Astrocyte (in vitro differentiated cells and primary cell): ENCODE measurements at regions not wholly inside any gene's neighbourhood (a gene's known extent, or its start where the extent isn't known, plus 50 kb on each side); places are given as distances from the start of the nearest gene placed in this dataset.

ENCODE experiments used
- DNase-seq: peaks from one replicate; pipeline ENCODE4 v3.0.0-alpha.2; 2010; ENCODE audit warnings: low read depth
- FAIRE-seq: peaks from 2 replicates; lab custom pipeline; 2011; peaks lifted over from hg19 to GRCh38; lab: Jason Lieb, UNC
- H2AFZ ChIP-seq: 2 replicates; pipeline ENCODE4 v1.6.0; 2012; ENCODE audit warnings: low read depth, low read length, inconsistent platforms
- H3K27ac ChIP-seq: 2 replicates; pipeline ENCODE4 v1.5.1; 2011; ENCODE audit warnings: low read depth, low read length, inconsistent platforms
- H3K27me3 ChIP-seq: 2 replicates; pipeline ENCODE4 v1.6.0; 2011; ENCODE audit warnings: low read length, inconsistent platforms; ENCODE audit not compliant: insufficient read depth
- H3K36me3 ChIP-seq: 2 replicates; pipeline ENCODE4 v1.5.1; 2011; ENCODE audit warnings: low read length, inconsistent platforms; ENCODE audit not compliant: insufficient read depth
- H3K4me1 ChIP-seq: 2 replicates; pipeline ENCODE4 v1.5.1; 2011; ENCODE audit warnings: low read length, inconsistent platforms; ENCODE audit not compliant: insufficient read depth
- H3K4me2 ChIP-seq: 2 replicates; pipeline ENCODE4 v1.6.0; 2012; ENCODE audit warnings: low read length, inconsistent platforms
- H3K4me3 ChIP-seq: 2 replicates; pipeline ENCODE4 v1.5.1; 2011; ENCODE audit warnings: low read depth, mild to moderate bottlenecking, low read length, inconsistent platforms; ENCODE audit not compliant: insufficient read depth
- H3K79me2 ChIP-seq: 2 replicates; pipeline ENCODE4 v1.6.0; 2012; ENCODE audit warnings: mild to moderate bottlenecking, low read length, inconsistent platforms; ENCODE audit not compliant: insufficient read depth
- H3K9ac ChIP-seq: 2 replicates; pipeline ENCODE4 v1.6.0; 2012; ENCODE audit warnings: mild to moderate bottlenecking, low read length, inconsistent platforms
- H3K9me3 ChIP-seq: 2 replicates; pipeline ENCODE4 v1.5.1; 2012; ENCODE audit warnings: low read depth, mild to moderate bottlenecking, low read length, inconsistent platforms; ENCODE audit not compliant: insufficient read depth
- H4K20me1 ChIP-seq: 2 replicates; pipeline ENCODE4 v1.6.0; 2012; ENCODE audit warnings: low read length, inconsistent platforms; ENCODE audit not compliant: insufficient read depth
- H3K27ac Mint-ChIP-seq: one replicate; pipeline ENCODE4 v1.8.0; 2021; ENCODE audit warnings: mild to moderate bottlenecking, mixed read lengths; ENCODE audit not compliant: unreplicated experiment
- H3K27me3 Mint-ChIP-seq: one replicate; pipeline ENCODE4 v1.8.0; 2021; ENCODE audit warnings: low read depth, mixed read lengths; ENCODE audit not compliant: unreplicated experiment
- H3K36me3 Mint-ChIP-seq: one replicate; pipeline ENCODE4 v1.8.0; 2021; ENCODE audit warnings: low read depth, mixed read lengths; ENCODE audit not compliant: unreplicated experiment
- H3K4me1 Mint-ChIP-seq: one replicate; pipeline ENCODE4 v1.8.0; 2021; ENCODE audit warnings: low read depth, mixed read lengths; ENCODE audit not compliant: unreplicated experiment
- H3K4me3 Mint-ChIP-seq: one replicate; pipeline ENCODE4 v1.8.0; 2021; ENCODE audit warnings: mild to moderate bottlenecking, moderate library complexity, mixed read lengths; ENCODE audit not compliant: unreplicated experiment
- H3K9me3 Mint-ChIP-seq: one replicate; pipeline ENCODE4 v1.8.0; 2021; ENCODE audit warnings: mild to moderate bottlenecking, mixed read lengths; ENCODE audit not compliant: unreplicated experiment
- EZH2 ChIP-seq: IDR thresholded peaks from 2 replicates; pipeline ENCODE4 v1.6.1; 2012; ENCODE audit warnings: mild to moderate bottlenecking, low read length, inconsistent platforms; ENCODE audit not compliant: insufficient read depth
- TF ChIP-seq, protein P1 (sequence below): IDR thresholded peaks from 2 replicates; pipeline ENCODE4 v1.5.1; 2011; ENCODE audit warnings: low read depth, mild to moderate bottlenecking, inconsistent platforms, low read length, moderate library complexity; ENCODE audit not compliant: insufficient read depth

- H3K9ac ChIP-seq, result no peak overlapping the region
- FAIRE-seq (no peak), DNase-seq (no peak)
- no peaks in the 10 kb centered on the region for H3K4me1 ChIP-seq
- H2AFZ ChIP-seq, result no peak overlapping the region
- H3K27me3 Mint-ChIP-seq, result no peaks in the 10 kb centered on the region
- H3K27ac Mint-ChIP-seq, result no peak overlapping the region
- no peaks in the 10 kb centered on the region for H3K9me3 ChIP-seq
- no peak overlapping the region for H3K27ac ChIP-seq
- no peaks in the 10 kb centered on the region for H3K9me3 Mint-ChIP-seq
- H4K20me1 ChIP-seq, result no peaks in the 10 kb centered on the region
- no peak overlapping the region for H3K4me2 ChIP-seq
- H3K4me1 Mint-ChIP-seq, result no peaks in the 10 kb centered on the region
- H3K36me3 ChIP-seq, result no peaks in the 10 kb centered on the region
- TF ChIP-seq, protein P1, sequence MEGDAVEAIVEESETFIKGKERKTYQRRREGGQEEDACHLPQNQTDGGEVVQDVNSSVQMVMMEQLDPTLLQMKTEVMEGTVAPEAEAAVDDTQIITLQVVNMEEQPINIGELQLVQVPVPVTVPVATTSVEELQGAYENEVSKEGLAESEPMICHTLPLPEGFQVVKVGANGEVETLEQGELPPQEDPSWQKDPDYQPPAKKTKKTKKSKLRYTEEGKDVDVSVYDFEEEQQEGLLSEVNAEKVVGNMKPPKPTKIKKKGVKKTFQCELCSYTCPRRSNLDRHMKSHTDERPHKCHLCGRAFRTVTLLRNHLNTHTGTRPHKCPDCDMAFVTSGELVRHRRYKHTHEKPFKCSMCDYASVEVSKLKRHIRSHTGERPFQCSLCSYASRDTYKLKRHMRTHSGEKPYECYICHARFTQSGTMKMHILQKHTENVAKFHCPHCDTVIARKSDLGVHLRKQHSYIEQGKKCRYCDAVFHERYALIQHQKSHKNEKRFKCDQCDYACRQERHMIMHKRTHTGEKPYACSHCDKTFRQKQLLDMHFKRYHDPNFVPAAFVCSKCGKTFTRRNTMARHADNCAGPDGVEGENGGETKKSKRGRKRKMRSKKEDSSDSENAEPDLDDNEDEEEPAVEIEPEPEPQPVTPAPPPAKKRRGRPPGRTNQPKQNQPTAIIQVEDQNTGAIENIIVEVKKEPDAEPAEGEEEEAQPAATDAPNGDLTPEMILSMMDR, result no peak
- TF ChIP-seq EZH2, result no peak
- H3K36me3 Mint-ChIP-seq, result no peaks in the 10 kb centered on the region
- no peak overlapping the region for H3K4me3 ChIP-seq
- H3K27me3 ChIP-seq, result no peaks in the 10 kb centered on the region
- H3K79me2 ChIP-seq, result no peaks in the 10 kb centered on the region
- H3K4me3 Mint-ChIP-seq, result no peak overlapping the region
Observed at GRCh38 chr1:188660572-188660971, 1817.1 kb downstream of the BRINP3 start.

DNA sequence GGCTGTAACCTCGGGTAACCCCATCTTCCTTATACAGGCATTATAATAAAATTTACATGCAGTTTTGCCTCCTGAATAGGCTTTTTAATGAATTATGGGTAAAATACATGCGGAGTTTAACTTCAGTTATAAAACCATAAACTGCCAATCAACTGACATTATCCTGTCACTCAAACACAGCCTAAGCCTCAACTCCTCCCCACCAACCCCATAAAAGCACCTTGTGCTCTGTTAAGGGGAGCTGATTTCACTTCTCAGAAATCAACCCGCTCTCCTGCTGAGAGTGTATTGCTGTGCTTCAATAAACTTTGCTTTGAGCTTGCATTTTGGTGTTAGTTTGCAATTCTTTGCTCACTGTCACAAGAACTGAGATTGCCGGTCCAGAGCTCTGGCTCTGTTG, 1812.2 kb downstream of the BRINP3 start:
- no peaks in the 10 kb centered on the region for H3K27me3 ChIP-seq
- TF ChIP-seq EZH2, result no peak
- TF ChIP-seq, protein P1, result no peak
- no peak overlapping the region for H3K4me3 ChIP-seq
- FAIRE-seq (no peak), DNase-seq (no peak)
- no peak overlapping the region for H3K4me3 Mint-ChIP-seq
- H4K20me1 ChIP-seq, result no peaks in the 10 kb centered on the region
- H3K27ac Mint-ChIP-seq, result no peak overlapping the region
- no peaks in the 10 kb centered on the region for H3K27me3 Mint-ChIP-seq
- H3K36me3 Mint-ChIP-seq, result no peaks in the 10 kb centered on the region
- H3K4me1 ChIP-seq, result no peaks in the 10 kb centered on the region
- no peak overlapping the region for H3K27ac ChIP-seq
- no peaks in the 10 kb centered on the region for H3K36me3 ChIP-seq
- no peak overlapping the region for H3K9ac ChIP-seq
- H3K9me3 Mint-ChIP-seq, result no peaks in the 10 kb centered on the region
- peaks cover 1% of the 10 kb centered on the region for H3K4me1 Mint-ChIP-seq
- no peaks in the 10 kb centered on the region for H3K79me2 ChIP-seq
- H3K9me3 ChIP-seq, result no peaks in the 10 kb centered on the region
- no peak overlapping the region for H3K4me2 ChIP-seq
- no peak overlapping the region for H2AFZ ChIP-seq

- Histone ChIP-seq H3K4me1 (no peaks in the 10 kb centered on the region), H3K9me3 (no peaks in the 10 kb centered on the region), H3K4me2 (no peak overlapping the region), H4K20me1 (no peaks in the 10 kb centered on the region), H3K36me3 (no peaks in the 10 kb centered on the region), H3K27ac (no peak overlapping the region), H3K27me3 (no peaks in the 10 kb centered on the region), H2AFZ (no peak overlapping the region), H3K79me2 (no peaks in the 10 kb centered on the region), H3K9ac (no peak overlapping the region), H3K4me3 (no peak overlapping the region)
- Mint-ChIP-seq H3K36me3 (no peaks in the 10 kb centered on the region), H3K4me1 (peaks cover 4% of the 10 kb centered on the region), H3K27me3 (no peaks in the 10 kb centered on the region), H3K9me3 (no peaks in the 10 kb centered on the region), H3K27ac (no peak overlapping the region), H3K4me3 (no peak overlapping the region)
- TF ChIP-seq EZH2, result no peak
- TF ChIP-seq, protein P1, result no peak
- FAIRE-seq (no peak), DNase-seq (no peak)
Observed at GRCh38 chr1:188668083-188668482, 1809.6 kb downstream of the BRINP3 start.
